ENCODE measurements at regions not wholly inside any gene's neighbourhood (a gene's known extent, or its start where the extent isn't known, plus 50 kb on each side); places are given as distances from the start of the nearest gene placed in this dataset.

DNA sequence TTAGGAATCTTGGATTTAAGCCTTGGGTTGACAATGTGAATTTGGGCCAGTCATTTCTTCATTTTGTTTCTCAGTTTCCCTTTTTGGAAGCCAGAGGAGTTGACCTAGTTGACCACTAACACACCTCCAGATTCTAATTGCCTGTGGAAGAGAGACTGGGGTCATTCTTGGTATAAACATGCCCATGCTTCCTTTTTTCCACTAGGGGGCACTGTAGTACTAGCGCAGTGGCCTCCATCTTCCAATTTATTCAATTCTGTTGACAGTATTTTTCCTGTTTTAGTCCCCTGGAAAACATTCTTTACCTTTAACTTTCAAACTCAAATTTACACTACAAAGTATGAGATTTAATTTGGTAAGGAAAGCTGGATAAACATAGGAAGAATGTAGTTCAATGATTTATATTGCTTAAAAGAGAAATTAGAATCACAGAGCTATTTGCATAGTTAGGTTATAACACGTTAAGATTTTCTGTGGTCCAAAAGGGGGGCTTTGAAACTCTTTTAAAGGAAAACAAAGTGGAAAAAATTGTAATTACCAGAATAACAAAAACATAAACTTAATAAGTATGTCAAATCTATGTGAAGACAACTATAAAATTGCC, 57.5 kb upstream of the AGPS start:
- Histone ChIP-seq H3K27me3 (no peaks in the 10 kb centered on the region), H3K36me3 (no peaks in the 10 kb centered on the region), H3K4me3 (ENCODE audit: low read depth, low read length) (no peak overlapping the region), H3K9me3 (no peaks in the 10 kb centered on the region), H3K4me1 (no peaks in the 10 kb centered on the region)
- TF ChIP-seq, protein P1, sequence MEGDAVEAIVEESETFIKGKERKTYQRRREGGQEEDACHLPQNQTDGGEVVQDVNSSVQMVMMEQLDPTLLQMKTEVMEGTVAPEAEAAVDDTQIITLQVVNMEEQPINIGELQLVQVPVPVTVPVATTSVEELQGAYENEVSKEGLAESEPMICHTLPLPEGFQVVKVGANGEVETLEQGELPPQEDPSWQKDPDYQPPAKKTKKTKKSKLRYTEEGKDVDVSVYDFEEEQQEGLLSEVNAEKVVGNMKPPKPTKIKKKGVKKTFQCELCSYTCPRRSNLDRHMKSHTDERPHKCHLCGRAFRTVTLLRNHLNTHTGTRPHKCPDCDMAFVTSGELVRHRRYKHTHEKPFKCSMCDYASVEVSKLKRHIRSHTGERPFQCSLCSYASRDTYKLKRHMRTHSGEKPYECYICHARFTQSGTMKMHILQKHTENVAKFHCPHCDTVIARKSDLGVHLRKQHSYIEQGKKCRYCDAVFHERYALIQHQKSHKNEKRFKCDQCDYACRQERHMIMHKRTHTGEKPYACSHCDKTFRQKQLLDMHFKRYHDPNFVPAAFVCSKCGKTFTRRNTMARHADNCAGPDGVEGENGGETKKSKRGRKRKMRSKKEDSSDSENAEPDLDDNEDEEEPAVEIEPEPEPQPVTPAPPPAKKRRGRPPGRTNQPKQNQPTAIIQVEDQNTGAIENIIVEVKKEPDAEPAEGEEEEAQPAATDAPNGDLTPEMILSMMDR (IDR thresholded peaks at IDR 0.05; ENCODE audit: low read depth, low read length), result peak; percentile 79
- DNase-seq, result no peak

DNA sequence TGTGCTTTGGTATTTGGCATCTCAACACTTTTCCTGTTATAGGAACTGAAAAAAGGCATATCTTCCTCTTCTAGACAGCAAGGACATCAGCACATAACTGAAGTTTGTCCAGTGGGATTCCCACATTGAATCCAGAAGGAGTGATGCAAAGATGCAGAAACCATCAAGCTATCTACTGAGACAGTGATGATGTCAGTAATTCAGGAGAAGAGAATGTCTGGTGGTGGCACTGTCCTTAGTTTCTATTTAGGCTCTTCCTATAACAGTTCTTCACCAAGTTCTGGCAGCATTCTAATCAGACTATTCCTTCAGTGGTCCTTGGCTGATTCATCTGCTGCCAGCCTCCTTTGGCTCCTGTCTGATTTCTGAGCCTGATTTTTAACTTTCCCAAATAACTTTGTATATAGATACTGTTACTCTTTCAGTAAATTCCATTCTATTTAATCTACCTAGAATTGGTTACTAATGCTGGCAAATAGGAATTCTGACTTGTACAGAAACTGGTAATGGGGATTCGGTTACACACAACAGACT, 56.6 kb upstream of the AGPS start:
- H3K4me3 ChIP-seq (ENCODE audit: low read depth, low read length), result no peak overlapping the region
- H3K27me3 ChIP-seq, result no peaks in the 10 kb centered on the region
- H3K4me1 ChIP-seq, result no peaks in the 10 kb centered on the region
- TF ChIP-seq, protein P1 (IDR thresholded peaks at IDR 0.05; ENCODE audit: low read depth, low read length), result no peak
- H3K9me3 ChIP-seq, result no peaks in the 10 kb centered on the region
- no peak for DNase-seq
- H3K36me3 ChIP-seq, result no peaks in the 10 kb centered on the region

DNA sequence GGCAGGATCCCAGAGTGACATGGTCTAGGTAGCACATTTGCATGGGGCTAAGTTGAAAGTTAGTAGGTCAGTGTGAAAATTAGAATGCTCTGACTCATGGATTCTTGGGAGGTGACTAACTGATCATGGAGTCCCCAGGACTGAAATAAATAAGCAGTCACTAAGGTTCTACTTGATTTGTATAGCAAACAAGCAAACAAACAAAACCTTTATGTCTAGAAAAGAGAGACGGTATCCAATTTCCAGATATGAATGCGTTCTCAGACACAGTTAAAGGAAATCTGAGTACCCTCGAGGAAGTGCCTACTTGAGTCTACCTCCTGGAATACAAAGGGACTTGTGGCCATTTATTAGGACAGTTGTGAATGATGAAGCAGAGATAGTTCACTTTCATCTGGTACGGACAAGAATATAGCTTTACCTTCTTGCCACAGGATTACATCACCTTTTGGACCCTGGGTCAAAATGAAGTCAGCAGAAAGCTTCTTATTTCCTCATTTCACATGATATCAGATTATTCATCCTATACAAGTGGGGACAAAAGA, 54.3 kb upstream of the AGPS start:
- H3K9me3 ChIP-seq, result no peaks in the 10 kb centered on the region
- H3K4me3 ChIP-seq (ENCODE audit: low read depth, low read length), result no peak overlapping the region
- DNase-seq, result no peak
- H3K27me3 ChIP-seq, result no peaks in the 10 kb centered on the region
- H3K4me1 ChIP-seq, result no peaks in the 10 kb centered on the region
- TF ChIP-seq, protein P1 (IDR thresholded peaks at IDR 0.05; ENCODE audit: low read depth, low read length), result no peak
- H3K36me3 ChIP-seq, result no peaks in the 10 kb centered on the region

DNA sequence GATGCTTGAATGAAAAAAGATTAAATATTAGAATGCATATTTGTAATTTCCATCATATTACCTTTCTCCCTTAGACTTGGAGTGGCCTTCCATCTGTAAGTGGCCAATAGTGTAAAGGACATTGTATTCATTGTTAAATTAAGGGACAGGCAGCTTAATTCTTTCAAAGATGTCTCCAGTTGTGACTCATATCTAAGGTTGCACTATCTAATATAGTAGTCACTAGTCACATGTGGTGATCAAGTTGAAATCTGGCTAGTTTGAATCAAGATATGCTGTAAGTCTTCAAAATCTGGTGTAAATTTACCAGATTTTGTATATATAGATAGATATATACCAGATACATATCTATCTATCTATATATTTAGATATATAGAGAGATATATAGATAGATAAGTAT, 52.4 kb upstream of the AGPS start:
- TF ChIP-seq, protein P1 (IDR thresholded peaks at IDR 0.05; ENCODE audit: low read depth, low read length), result no peak
- Histone ChIP-seq H3K9me3 (no peaks in the 10 kb centered on the region), H3K27me3 (no peaks in the 10 kb centered on the region), H3K4me1 (no peaks in the 10 kb centered on the region), H3K36me3 (no peaks in the 10 kb centered on the region), H3K4me3 (ENCODE audit: low read depth, low read length) (no peak overlapping the region)
- no peak for DNase-seq

DNA sequence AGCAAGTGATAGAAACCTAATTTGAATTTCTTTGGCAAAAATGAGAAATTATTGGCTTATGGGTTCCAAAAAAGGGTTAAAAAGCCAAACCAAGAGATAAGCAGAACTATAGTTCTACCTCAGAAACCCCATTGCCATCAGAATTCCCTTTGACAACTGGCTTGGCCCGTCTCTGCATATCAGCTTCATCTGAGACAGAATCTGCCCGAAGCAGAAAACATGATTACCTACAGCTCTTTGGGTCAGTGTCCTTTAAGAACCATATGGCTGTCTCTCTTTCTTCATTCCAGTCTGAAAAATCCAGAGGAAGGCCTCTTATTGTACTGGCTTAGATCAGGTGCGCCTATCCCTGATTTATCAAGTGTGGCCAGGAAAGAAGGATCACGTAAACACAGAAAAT, 49.8 kb upstream of the AGPS start:
- Histone ChIP-seq H3K4me1 (no peaks in the 10 kb centered on the region), H3K36me3 (no peaks in the 10 kb centered on the region), H3K9me3 (no peaks in the 10 kb centered on the region), H3K27me3 (no peaks in the 10 kb centered on the region), H3K4me3 (ENCODE audit: low read depth, low read length) (no peak overlapping the region)
- no peak for DNase-seq
- TF ChIP-seq, protein P1 (IDR thresholded peaks at IDR 0.05; ENCODE audit: low read depth, low read length), result no peak

All from BE2C (cell line).